ENCODE measurements at regions not wholly inside any gene's neighbourhood (a gene's known extent, or its start where the extent isn't known, plus 50 kb on each side); places are given as distances from the start of the nearest gene placed in this dataset.

GRCh38 chr13:58144616-58145015, 513.1 kb downstream of the PCDH17 start:
- DNase-seq (ENCODE audit: low spot score), result no peak
- Mint-ChIP-seq H3K27me3 (ENCODE audit: unreplicated experiment) (peaks cover 3% of the 10 kb centered on the region), H3K36me3 (ENCODE audit: low read depth, unreplicated experiment) (no peaks in the 10 kb centered on the region), H3K4me3 (ENCODE audit: unreplicated experiment) (no peak overlapping the region), H3K27ac (ENCODE audit: unreplicated experiment) (no peak overlapping the region), H3K4me1 (ENCODE audit: unreplicated experiment) (no peaks in the 10 kb centered on the region), H3K9me3 (ENCODE audit: unreplicated experiment) (no peaks in the 10 kb centered on the region)
- no peak for TF ChIP-seq CTCF (IDR thresholded peaks at IDR 0.05; ENCODE audit: unreplicated experiment)

- no peaks in the 10 kb centered on the region for H3K9me3 Mint-ChIP-seq (ENCODE audit: unreplicated experiment)
- H3K27me3 Mint-ChIP-seq (ENCODE audit: unreplicated experiment), result no peaks in the 10 kb centered on the region
- no peak overlapping the region for H3K27ac Mint-ChIP-seq (ENCODE audit: unreplicated experiment)
- TF ChIP-seq CTCF (IDR thresholded peaks at IDR 0.05; ENCODE audit: unreplicated experiment), result no peak
- H3K36me3 Mint-ChIP-seq (ENCODE audit: low read depth, unreplicated experiment), result no peaks in the 10 kb centered on the region
- DNase-seq (ENCODE audit: low spot score), result no peak
- no peaks in the 10 kb centered on the region for H3K4me1 Mint-ChIP-seq (ENCODE audit: unreplicated experiment)
- H3K4me3 Mint-ChIP-seq (ENCODE audit: unreplicated experiment), result no peak overlapping the region
Observed at GRCh38 chr13:58151452-58151851, 519.9 kb downstream of the PCDH17 start.

- no peaks in the 10 kb centered on the region for H3K9me3 Mint-ChIP-seq (ENCODE audit: unreplicated experiment)
- no peak for DNase-seq (ENCODE audit: low spot score)
- TF ChIP-seq CTCF (IDR thresholded peaks at IDR 0.05; ENCODE audit: unreplicated experiment), result no peak
- no peaks in the 10 kb centered on the region for H3K27me3 Mint-ChIP-seq (ENCODE audit: unreplicated experiment)
- H3K27ac Mint-ChIP-seq (ENCODE audit: unreplicated experiment), result no peak overlapping the region
- no peak overlapping the region for H3K4me3 Mint-ChIP-seq (ENCODE audit: unreplicated experiment)
- no peaks in the 10 kb centered on the region for H3K4me1 Mint-ChIP-seq (ENCODE audit: unreplicated experiment)
- no peaks in the 10 kb centered on the region for H3K36me3 Mint-ChIP-seq (ENCODE audit: low read depth, unreplicated experiment)
Observed at GRCh38 chr13:58160980-58161379, 529.4 kb downstream of the PCDH17 start.

- no peaks in the 10 kb centered on the region for H3K36me3 Mint-ChIP-seq (ENCODE audit: low read depth, unreplicated experiment)
- no peak overlapping the region for H3K27ac Mint-ChIP-seq (ENCODE audit: unreplicated experiment)
- peaks cover 3% of the 10 kb centered on the region for H3K4me1 Mint-ChIP-seq (ENCODE audit: unreplicated experiment)
- H3K27me3 Mint-ChIP-seq (ENCODE audit: unreplicated experiment), result no peaks in the 10 kb centered on the region
- TF ChIP-seq CTCF (IDR thresholded peaks at IDR 0.05; ENCODE audit: unreplicated experiment), result no peak
- no peaks in the 10 kb centered on the region for H3K9me3 Mint-ChIP-seq (ENCODE audit: unreplicated experiment)
- H3K4me3 Mint-ChIP-seq (ENCODE audit: unreplicated experiment), result no peak overlapping the region
- no peak for DNase-seq (ENCODE audit: low spot score)
Observed at GRCh38 chr13:58165617-58166016, 534.1 kb downstream of the PCDH17 start.

GRCh38 chr13:58181111-58181510, 549.6 kb downstream of the PCDH17 start:
- Mint-ChIP-seq H3K27me3 (ENCODE audit: unreplicated experiment) (no peaks in the 10 kb centered on the region), H3K4me3 (ENCODE audit: unreplicated experiment) (no peak overlapping the region), H3K36me3 (ENCODE audit: low read depth, unreplicated experiment) (no peaks in the 10 kb centered on the region), H3K4me1 (ENCODE audit: unreplicated experiment) (no peaks in the 10 kb centered on the region), H3K27ac (ENCODE audit: unreplicated experiment) (no peak overlapping the region), H3K9me3 (ENCODE audit: unreplicated experiment) (no peaks in the 10 kb centered on the region)
- TF ChIP-seq CTCF (IDR thresholded peaks at IDR 0.05; ENCODE audit: unreplicated experiment), result no peak
- no peak for DNase-seq (ENCODE audit: low spot score)

Measured in endothelial cell (in vitro differentiated cells).